ENCODE measurements at regions not wholly inside any gene's neighbourhood (a gene's known extent, or its start where the extent isn't known, plus 50 kb on each side); places are given as distances from the start of the nearest gene placed in this dataset.
A peak's percentile ranks its signal among the peaks of the same experiment; 100 is the strongest.

GRCh38 chr3:106121491-106122289 lies 252.9 kb upstream of the CBLB start:
- peak; percentile 36 for TF ChIP-seq CTCF (IDR thresholded peaks at IDR 0.05; ENCODE audit: low read depth, low read length)
- no peak for TF ChIP-seq EZH2phosphoT487 (IDR thresholded peaks at IDR 0.05; ENCODE audit: low read depth)
